ENCODE measurements at regions not wholly inside any gene's neighbourhood (a gene's known extent, or its start where the extent isn't known, plus 50 kb on each side); places are given as distances from the start of the nearest gene placed in this dataset.

- Mint-ChIP-seq H3K36me3 (ENCODE audit: low read depth) (no peaks in the 10 kb centered on the region), H3K27ac (no peak overlapping the region), H3K4me3 (no peak overlapping the region), H3K27me3 (no peaks in the 10 kb centered on the region), H3K4me1 (peaks cover 8% of the 10 kb centered on the region), H3K9me3 (no peaks in the 10 kb centered on the region)
- ATAC-seq (ENCODE audit: low read depth), result no peak
- ChIA-PET CTCF (interaction anchor here (0.6 kb wide), 1 partner anchor 40 kb away, joined by 3 read pairs; no protein-coding TSS in a partner anchor), POLR2A (no interaction called here)
- DNase-seq, result no peak
- intact Hi-C loops (cut with micrococcal nuclease), result loop anchor here (2.0 kb wide), 1 partner anchor 15 kb away; no protein-coding TSS in a partner anchor
- TF ChIP-seq, protein P1, sequence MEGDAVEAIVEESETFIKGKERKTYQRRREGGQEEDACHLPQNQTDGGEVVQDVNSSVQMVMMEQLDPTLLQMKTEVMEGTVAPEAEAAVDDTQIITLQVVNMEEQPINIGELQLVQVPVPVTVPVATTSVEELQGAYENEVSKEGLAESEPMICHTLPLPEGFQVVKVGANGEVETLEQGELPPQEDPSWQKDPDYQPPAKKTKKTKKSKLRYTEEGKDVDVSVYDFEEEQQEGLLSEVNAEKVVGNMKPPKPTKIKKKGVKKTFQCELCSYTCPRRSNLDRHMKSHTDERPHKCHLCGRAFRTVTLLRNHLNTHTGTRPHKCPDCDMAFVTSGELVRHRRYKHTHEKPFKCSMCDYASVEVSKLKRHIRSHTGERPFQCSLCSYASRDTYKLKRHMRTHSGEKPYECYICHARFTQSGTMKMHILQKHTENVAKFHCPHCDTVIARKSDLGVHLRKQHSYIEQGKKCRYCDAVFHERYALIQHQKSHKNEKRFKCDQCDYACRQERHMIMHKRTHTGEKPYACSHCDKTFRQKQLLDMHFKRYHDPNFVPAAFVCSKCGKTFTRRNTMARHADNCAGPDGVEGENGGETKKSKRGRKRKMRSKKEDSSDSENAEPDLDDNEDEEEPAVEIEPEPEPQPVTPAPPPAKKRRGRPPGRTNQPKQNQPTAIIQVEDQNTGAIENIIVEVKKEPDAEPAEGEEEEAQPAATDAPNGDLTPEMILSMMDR (IDR thresholded peaks at IDR 0.05), result no peak
Measured at GRCh38 chr11:86153439-86153838, 84.6 kb upstream of the PICALM start.

DNA sequence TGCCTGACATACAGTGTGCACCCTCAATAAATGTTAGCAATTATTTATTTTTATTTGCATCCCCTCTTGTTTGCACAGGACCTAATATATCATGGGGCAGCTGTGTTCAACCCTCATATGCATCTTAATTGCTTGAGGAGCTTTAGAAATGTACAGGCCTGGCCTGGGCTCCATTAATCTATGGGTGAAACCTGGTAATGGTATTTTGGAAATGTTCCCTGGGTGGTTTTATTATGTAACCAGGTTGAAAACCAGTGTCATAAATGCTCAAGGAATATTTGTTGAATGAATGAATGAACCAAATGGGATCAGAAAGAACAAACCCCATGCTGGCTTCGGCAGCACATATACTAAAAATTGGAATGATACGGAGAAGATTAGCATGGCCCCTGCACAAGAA, 84.0 kb upstream of the PICALM start:
- ChIA-PET POLR2A (no interaction called here), CTCF (interaction anchor here (0.6 kb wide), 1 partner anchor 41 kb away, joined by 3 read pairs; no protein-coding TSS in a partner anchor)
- H3K27ac Mint-ChIP-seq, result no peak overlapping the region

DNA sequence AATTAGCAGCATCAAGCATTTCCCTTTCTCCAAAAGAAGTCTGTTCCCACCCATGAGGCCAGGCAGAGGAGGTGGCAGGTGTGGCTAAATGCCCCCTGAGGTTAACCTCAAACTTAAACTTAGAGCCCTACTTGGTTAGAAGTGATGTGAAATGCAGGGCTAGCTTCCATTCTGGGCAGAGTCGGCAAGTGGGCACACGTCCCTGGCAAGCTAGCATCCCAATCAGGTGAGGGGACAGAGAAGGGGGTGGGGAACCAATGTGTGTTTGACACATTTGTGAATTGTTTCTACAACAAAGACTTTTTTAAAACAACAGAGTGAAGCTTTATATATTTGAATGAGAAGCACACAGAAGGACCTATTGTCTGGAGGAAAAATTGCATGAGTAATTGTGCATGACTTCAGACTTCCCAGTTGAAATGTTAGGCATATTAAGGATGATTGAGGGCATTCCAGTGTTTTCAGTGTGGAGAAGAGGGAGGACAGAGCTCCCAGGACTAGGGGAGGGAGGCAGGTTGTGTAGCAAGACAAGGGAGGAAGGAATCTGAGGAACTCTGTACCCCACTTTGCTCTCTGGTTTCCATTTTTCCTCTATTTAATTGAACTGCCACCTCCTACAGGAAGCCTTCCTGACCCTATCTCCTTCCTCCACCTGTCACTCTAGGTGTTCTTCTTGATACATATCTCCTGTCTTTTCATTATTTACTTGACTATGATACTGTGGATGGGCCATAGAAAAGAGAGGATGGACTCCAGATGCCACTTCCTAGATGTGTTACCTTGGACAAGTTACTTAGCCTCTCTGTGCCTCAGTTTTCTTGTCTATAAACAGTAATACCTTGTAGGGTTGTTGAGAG, 83.3 kb upstream of the PICALM start:
- Mint-ChIP-seq H3K4me3 (no peak overlapping the region), H3K36me3 (ENCODE audit: low read depth) (no peaks in the 10 kb centered on the region), H3K27me3 (no peaks in the 10 kb centered on the region), H3K9me3 (no peaks in the 10 kb centered on the region), H3K27ac (no peak overlapping the region), H3K4me1 (peaks cover 8% of the 10 kb centered on the region)
- TF ChIP-seq, protein P1 (IDR thresholded peaks at IDR 0.05), result no peak
- ChIA-PET POLR2A (no interaction called here), CTCF (no interaction called here)
- intact Hi-C loops (cut with micrococcal nuclease), result loop anchor here (2.0 kb wide), 1 partner anchor 13 kb away; no protein-coding TSS in a partner anchor
- ATAC-seq (ENCODE audit: low read depth) (no peak), DNase-seq (no peak)

More for the DNA sequence above, 84.0 kb upstream of the PICALM start:
- peaks cover 8% of the 10 kb centered on the region for H3K4me1 Mint-ChIP-seq
- DNase-seq (no peak), ATAC-seq (ENCODE audit: low read depth) (no peak)
- H3K9me3 Mint-ChIP-seq, result no peaks in the 10 kb centered on the region
- no peaks in the 10 kb centered on the region for H3K36me3 Mint-ChIP-seq (ENCODE audit: low read depth)
- H3K4me3 Mint-ChIP-seq, result no peak overlapping the region
- TF ChIP-seq, protein P1 (IDR thresholded peaks at IDR 0.05), result no peak
- H3K27me3 Mint-ChIP-seq, result no peaks in the 10 kb centered on the region
- intact Hi-C loops (cut with micrococcal nuclease), result loop anchor here (2.0 kb wide), 1 partner anchor 14 kb away; no protein-coding TSS in a partner anchor

GRCh38 chr11:86151174-86152005, 82.5 kb upstream of the PICALM start:
- Mint-ChIP-seq H3K9me3 (no peaks in the 10 kb centered on the region), H3K4me1 (peaks cover 8% of the 10 kb centered on the region), H3K4me3 (no peak overlapping the region), H3K27ac (no peak overlapping the region), H3K27me3 (no peaks in the 10 kb centered on the region), H3K36me3 (ENCODE audit: low read depth) (no peaks in the 10 kb centered on the region)
- POLR2A ChIA-PET, result no interaction called here
- no peak for ATAC-seq (ENCODE audit: low read depth)
- CTCF ChIA-PET, result no interaction called here
- intact Hi-C loops (cut with micrococcal nuclease), result loop anchor here (2.0 kb wide), 1 partner anchor 13 kb away; no protein-coding TSS in a partner anchor
- no peak for DNase-seq
- TF ChIP-seq, protein P1 (IDR thresholded peaks at IDR 0.05), result no peak

DNA sequence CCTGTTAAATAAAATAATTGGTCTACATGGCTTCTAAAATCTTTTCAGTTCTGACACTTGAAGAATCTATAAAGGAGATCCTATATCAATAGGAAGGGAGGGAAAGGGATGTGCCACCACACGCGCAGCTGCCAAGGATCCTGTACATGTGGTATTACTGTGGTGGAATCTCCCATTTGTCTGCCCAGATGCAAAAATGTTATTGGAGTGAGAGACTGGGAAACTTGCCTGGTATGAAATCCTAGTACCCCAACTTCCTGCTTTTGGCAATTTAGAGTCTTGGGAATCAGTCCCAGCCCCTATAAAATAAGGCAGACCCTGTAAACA, 81.9 kb upstream of the PICALM start:
- intact Hi-C loops (cut with micrococcal nuclease), result no loop called here
- H3K9me3 Mint-ChIP-seq, result no peaks in the 10 kb centered on the region
- H3K4me3 Mint-ChIP-seq, result no peak overlapping the region
- TF ChIP-seq, protein P1 (IDR thresholded peaks at IDR 0.05), result no peak
- H3K36me3 Mint-ChIP-seq (ENCODE audit: low read depth), result no peaks in the 10 kb centered on the region
- ChIA-PET POLR2A (no interaction called here), CTCF (no interaction called here)
- no peaks in the 10 kb centered on the region for H3K27me3 Mint-ChIP-seq
- ATAC-seq (ENCODE audit: low read depth) (no peak), DNase-seq (no peak)
- H3K4me1 Mint-ChIP-seq, result peaks cover 8% of the 10 kb centered on the region
- no peak overlapping the region for H3K27ac Mint-ChIP-seq

All from activated B cell treated with CpG ODN at 0.5 μM for 24 hours (primary cell).